Breast epithelium (tissue), 4 donors: ENCODE measurements at regions not wholly inside any gene's neighbourhood (a gene's known extent, or its start where the extent isn't known, plus 50 kb on each side); places are given as distances from the start of the nearest gene placed in this dataset.

Experiments
- DNase-seq, 2 donors: peaks; one replicate each; pipeline ENCODE4 v3.0.0-alpha.2; 2019; ENCODE audit warnings: low spot score in 2 of 2
- H3K27ac ChIP-seq, 2 donors: fragments of 200-600 bp; sonication (generic) in 1 of 2; one replicate each; pipeline ENCODE4 v1.5.1; 2016 to 2019; ENCODE audit warnings: mild to moderate bottlenecking in 1 of 2
- H3K27me3 ChIP-seq, 2 donors: fragments of 200-600 bp; sonication (generic) in 1 of 2; one replicate each; pipeline versions ENCODE4 v1.5.1 to v1.6.0; 2017 to 2019; ENCODE audit warnings: control low read depth in 1 of 2, mild to moderate bottlenecking in 1 of 2
- H3K36me3 ChIP-seq: fragments of 200-600 bp; one replicate; pipeline ENCODE4 v1.5.1; 2019
- H3K4me1 ChIP-seq, 2 donors: fragments of 200-600 bp; sonication (generic); one replicate each; pipeline ENCODE4 v1.5.1; 2016 to 2019; ENCODE audit warnings: control low read depth in 1 of 2
- H3K4me3 ChIP-seq, 3 donors: fragments of 200-600 bp; sonication (generic); 1 replicate in 2 of 3; 2 replicates in 1 of 3; pipeline ENCODE4 v1.5.1; 2016 to 2019; ENCODE audit warnings: mild to moderate bottlenecking in 3 of 3, moderate library complexity in 2 of 3
- H3K9me3 ChIP-seq, 2 donors: fragments of 200-600 bp; sonication (generic) in 1 of 2; one replicate each; pipeline ENCODE4 v1.5.1; 2016 to 2019; ENCODE audit warnings: control low read depth in 1 of 2
- CTCF ChIP-seq, 3 donors: fragments of 450-650 bp; IDR thresholded peaks; one replicate each; pipeline ENCODE4 v1.5.1; 2016 to 2017; ENCODE audit warnings: antibody characterized with exemption in 3 of 3, mild to moderate bottlenecking in 3 of 3, moderate library complexity in 3 of 3
- POLR2A ChIP-seq: fragments of 450-650 bp; IDR thresholded peaks from one replicate; pipeline ENCODE4 v1.6.1; 2016; ENCODE audit warnings: antibody characterized with exemption, mild to moderate bottlenecking, moderate library complexity
- POLR2AphosphoS5 ChIP-seq, 3 donors: sonication (generic); formaldehyde crosslinking; IDR thresholded peaks; one replicate each; pipeline ENCODE4 v1.6.1; 2017; ENCODE audit warnings: antibody characterized with exemption in 3 of 3
- intact Hi-C: fragments of 100-400 bp; cut with DNase I; formaldehyde crosslinking; loops from one replicate; pipeline ENCODE4 v1.15.1; 2023; ENCODE audit warnings: low total_unique reads

- no peaks in the 10 kb centered on the region for H3K27me3 ChIP-seq
- intact Hi-C loops, result no loop called here
Measured at GRCh38 chr4:174154215-174154854, 129.1 kb downstream of the FBXO8 start.

GRCh38 chr4:174152717-174153466, 130.6 kb downstream of the FBXO8 start:
- Histone ChIP-seq H3K27me3 (no peaks in the 10 kb centered on the region), H3K4me3 (no peak overlapping the region), H3K36me3 (no peaks in the 10 kb centered on the region), H3K27ac (no peak overlapping the region), H3K4me1 (no peaks in the 10 kb centered on the region), H3K9me3 (no peaks in the 10 kb centered on the region)
- TF ChIP-seq POLR2AphosphoS5 (IDR thresholded peaks at IDR 0.05) (no peak), POLR2A (no peak), CTCF (IDR thresholded peaks at IDR 0.05) (no peak)
- intact Hi-C loops, result no loop called here
- no peak for DNase-seq

More at GRCh38 chr4:174154215-174154854, 129.1 kb downstream of the FBXO8 start:
- no peaks in the 10 kb centered on the region for H3K4me1 ChIP-seq
- no peak overlapping the region for H3K27ac ChIP-seq
- peak overlapping the region in 2 of 3 donors; percentile 31 to 37 for H3K4me3 ChIP-seq
- DNase-seq, result no peak
- no peak for TF ChIP-seq POLR2A
- no peak for TF ChIP-seq CTCF (IDR thresholded peaks at IDR 0.05)
- no peak for TF ChIP-seq POLR2AphosphoS5 (IDR thresholded peaks at IDR 0.05)
- no peaks in the 10 kb centered on the region for H3K36me3 ChIP-seq
- no peaks in the 10 kb centered on the region for H3K9me3 ChIP-seq

- intact Hi-C loops, result no loop called here
- Histone ChIP-seq H3K27me3 (no peaks in the 10 kb centered on the region), H3K27ac (no peak overlapping the region), H3K4me3 (no peak overlapping the region), H3K36me3 (no peaks in the 10 kb centered on the region), H3K4me1 (no peaks in the 10 kb centered on the region), H3K9me3 (no peaks in the 10 kb centered on the region)
- DNase-seq, result no peak
- TF ChIP-seq CTCF (IDR thresholded peaks at IDR 0.05), result no peak
- TF ChIP-seq POLR2AphosphoS5 (IDR thresholded peaks at IDR 0.05), result no peak
- no peak for TF ChIP-seq POLR2A
Measured at GRCh38 chr4:174147863-174148262, 135.6 kb downstream of the FBXO8 start.

- Histone ChIP-seq H3K4me1 (no peaks in the 10 kb centered on the region), H3K27ac (no peak overlapping the region), H3K36me3 (no peaks in the 10 kb centered on the region), H3K4me3 (no peak overlapping the region), H3K9me3 (no peaks in the 10 kb centered on the region), H3K27me3 (no peaks in the 10 kb centered on the region)
- intact Hi-C loops, result no loop called here
- DNase-seq, result no peak
- TF ChIP-seq POLR2AphosphoS5 (IDR thresholded peaks at IDR 0.05), result no peak
- TF ChIP-seq POLR2A, result no peak
- no peak for TF ChIP-seq CTCF (IDR thresholded peaks at IDR 0.05)
Measured at GRCh38 chr4:174144106-174144505, 139.4 kb downstream of the FBXO8 start.

- no peaks in the 10 kb centered on the region for H3K36me3 ChIP-seq
- no peaks in the 10 kb centered on the region for H3K27me3 ChIP-seq
- TF ChIP-seq POLR2AphosphoS5 (IDR thresholded peaks at IDR 0.05) (no peak), CTCF (IDR thresholded peaks at IDR 0.05) (no peak), POLR2A (no peak)
- no peak for DNase-seq
- H3K4me1 ChIP-seq, result no peaks in the 10 kb centered on the region
- H3K4me3 ChIP-seq, result no peak overlapping the region
- intact Hi-C loops, result no loop called here
- no peaks in the 10 kb centered on the region for H3K9me3 ChIP-seq
- H3K27ac ChIP-seq, result no peak overlapping the region
Measured at GRCh38 chr4:174141876-174142275, 141.6 kb downstream of the FBXO8 start.
